Putamen (tissue), 1 donor: ENCODE measurements at regions not wholly inside any gene's neighbourhood (a gene's known extent, or its start where the extent isn't known, plus 50 kb on each side); places are given as distances from the start of the nearest gene placed in this dataset.
"Not testable (repeated sequence)": the region's sequence is repeated elsewhere in the genome, so short reads cannot be mapped to it uniquely, and the experiment has no call there.

Experiments used
- DNase-seq: peaks from one replicate; pipeline ENCODE4 v3.0.0-alpha.2; 2016; ENCODE audit warnings: low spot score

GRCh38 chr3:144023543-144023942 lies 51.9 kb downstream of the DIPK2A start:
- not testable (repeated sequence) for DNase-seq

GRCh38 chr3:144028798-144029411 lies 57.3 kb downstream of the DIPK2A start:
- no peak for DNase-seq

DNA sequence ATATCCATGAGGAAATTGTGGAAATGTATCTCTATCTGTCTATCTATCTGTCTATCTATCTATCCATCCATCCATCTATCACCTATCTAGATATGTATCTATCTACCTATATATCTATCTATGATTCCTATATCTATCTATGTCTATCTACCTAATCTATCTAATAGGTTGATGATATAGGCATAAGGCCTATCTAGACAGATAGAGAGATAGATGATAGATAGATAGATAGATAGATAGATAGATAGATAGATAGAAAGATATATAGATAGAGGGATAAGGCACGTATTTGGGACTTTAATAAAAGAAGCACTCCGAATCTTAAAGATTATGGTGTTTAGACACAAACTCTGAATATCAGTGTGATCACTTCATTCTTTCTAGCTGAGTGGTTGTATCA lies 58.1 kb downstream of the DIPK2A start:
- DNase-seq = no peak

DNA sequence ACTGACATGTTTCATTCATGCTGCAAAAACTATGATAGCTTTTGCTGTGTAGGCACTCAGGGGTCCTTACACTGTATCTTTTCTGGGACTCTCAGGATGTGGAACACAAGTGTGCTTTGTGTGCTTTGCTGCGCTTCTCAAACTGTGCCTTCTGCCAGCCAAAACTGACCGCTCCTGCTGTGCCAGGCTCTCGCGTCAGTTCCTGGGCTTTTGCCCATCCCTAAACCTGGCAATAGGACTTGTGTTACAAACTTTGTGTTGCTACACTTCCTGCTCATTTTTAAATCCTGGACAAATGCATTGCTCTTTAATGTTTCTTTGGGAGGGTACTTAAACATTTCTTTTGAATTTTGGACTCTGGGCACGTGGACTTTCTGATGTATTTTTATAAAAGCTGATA lies 60.3 kb downstream of the DIPK2A start:
- peak; percentile 96 for DNase-seq

DNA sequence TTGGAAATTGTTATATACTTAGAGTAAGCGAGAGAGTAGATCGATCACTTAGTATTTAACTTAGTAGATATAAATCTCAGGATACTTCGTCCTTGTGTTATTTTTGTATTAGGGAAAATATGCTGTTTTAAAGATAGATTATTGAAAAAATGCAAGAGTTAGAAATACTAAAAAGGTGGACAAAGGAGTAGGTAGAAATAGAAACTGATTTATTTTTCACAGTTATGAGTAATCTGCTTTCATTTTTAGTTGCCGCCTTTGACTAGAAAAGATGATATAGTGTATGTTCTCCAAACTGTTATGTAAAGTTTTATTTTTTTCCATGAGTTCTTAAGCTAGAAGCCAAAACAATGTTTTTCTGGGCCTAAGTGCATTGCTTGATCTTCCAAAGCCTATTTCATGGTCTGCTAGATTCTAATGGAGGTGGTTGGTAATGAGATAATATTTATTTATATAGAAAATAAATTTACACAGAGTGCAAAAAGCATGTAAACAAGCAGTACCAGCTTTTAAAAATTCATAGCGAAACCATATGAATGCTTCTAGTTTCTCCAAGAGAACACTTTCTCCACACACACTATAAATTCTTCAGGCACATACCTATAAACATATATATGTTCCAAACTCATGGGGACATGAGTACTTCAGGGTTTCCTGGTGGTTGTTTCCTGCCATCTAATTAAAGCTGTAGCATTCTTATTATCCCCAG lies 61.1 kb downstream of the DIPK2A start:
- DNase-seq = peak; percentile 26

DNA sequence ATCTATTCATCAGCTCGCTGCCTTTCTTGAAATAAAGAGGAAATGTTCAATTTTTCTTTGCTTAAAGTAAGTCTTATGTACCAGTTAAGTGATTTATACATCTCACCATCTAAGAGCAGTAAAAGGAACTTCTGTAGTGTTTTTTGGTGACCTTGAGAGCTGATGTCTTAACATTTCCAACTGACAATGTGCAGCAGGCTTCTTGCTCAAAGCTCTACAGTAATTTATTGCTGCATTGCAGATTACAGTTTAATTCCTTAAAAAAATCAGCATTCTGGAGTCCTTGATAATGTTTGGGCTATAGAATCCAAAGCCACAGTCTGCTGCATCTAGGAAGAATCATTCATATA lies 61.6 kb downstream of the DIPK2A start:
- DNase-seq = peak; percentile 26

DNA sequence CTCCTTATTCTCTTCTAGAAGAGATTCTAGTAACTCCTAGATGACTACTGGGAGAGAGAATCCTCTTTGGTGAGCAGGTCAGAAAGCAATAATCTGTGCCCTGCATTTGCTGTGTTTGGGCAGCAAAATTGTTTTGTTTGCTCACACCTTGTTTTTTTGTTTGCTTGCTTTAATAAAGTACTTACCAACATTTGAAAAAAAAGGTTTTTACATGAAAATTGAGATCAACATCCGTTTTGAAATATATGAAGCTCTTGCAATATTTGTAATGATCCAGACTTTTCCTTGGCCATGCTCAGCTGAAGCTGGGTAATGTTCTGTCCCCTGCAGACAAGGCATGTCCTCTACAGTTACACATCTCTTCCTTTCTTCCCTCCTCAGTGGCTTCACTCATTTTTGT lies 62.2 kb downstream of the DIPK2A start:
- DNase-seq = no peak

DNA sequence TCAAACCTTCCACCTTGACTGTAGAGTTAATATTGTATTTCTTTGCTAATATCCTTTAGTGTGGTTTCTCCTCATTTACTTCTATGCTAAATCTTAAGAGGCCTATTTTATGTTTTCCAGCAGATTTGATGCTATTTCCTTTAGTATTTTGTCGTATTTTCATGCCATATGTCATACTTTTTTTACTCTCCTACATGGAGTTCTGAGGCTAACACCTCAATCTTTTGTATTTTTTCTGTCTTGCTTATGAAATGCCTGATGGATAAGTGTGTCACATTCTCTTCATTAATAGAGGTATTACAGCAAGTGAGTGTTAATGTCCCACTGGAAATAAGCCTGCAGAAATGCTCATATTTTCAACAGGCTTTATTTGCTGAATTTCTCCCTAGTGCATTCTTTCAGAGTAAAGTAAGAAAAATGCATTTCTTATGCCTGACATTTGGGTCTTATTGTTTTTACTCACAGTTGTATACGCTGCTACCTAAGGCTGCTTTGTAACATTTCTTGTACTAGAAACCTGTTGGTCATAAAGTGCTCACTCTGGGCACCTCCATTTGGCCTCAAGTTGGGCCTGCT lies 63.2 kb downstream of the DIPK2A start:
- no peak for DNase-seq

- no peak for DNase-seq
These were observed 64.9 kb downstream of the DIPK2A start for GRCh38 chr3:144036498-144036897.

DNA sequence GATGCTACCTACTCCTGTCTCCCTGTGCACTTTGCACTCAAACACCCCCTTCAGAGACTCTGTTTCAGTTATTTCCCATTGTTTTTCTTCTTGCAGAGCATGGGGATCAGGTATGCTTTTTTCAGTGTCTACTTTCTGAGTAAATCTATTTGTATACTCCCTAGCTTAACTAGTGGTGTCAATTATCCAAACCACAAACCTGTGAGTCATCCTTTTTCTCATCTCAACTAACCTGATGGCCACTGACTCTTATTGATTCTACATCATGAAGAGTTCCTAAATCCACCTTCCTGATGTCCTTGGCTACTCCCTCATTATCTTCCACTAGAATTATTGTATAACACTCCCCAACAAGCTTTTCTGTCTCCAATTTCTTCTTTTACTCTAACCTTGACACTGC lies 68.0 kb downstream of the DIPK2A start:
- no peak for DNase-seq

GRCh38 chr3:144041960-144042556 lies 70.4 kb downstream of the DIPK2A start:
- DNase-seq = no peak

GRCh38 chr3:144045766-144046165 lies 74.1 kb downstream of the DIPK2A start:
- no peak for DNase-seq

GRCh38 chr3:144049374-144049773 lies 77.8 kb downstream of the DIPK2A start:
- no peak for DNase-seq

- no peak for DNase-seq
These were observed 79.6 kb downstream of the DIPK2A start for GRCh38 chr3:144051211-144051610.

- no peak for DNase-seq
These were observed 80.7 kb downstream of the DIPK2A start for GRCh38 chr3:144052275-144052674.

- no peak for DNase-seq
These were observed 81.5 kb downstream of the DIPK2A start for GRCh38 chr3:144053121-144053520.

DNA sequence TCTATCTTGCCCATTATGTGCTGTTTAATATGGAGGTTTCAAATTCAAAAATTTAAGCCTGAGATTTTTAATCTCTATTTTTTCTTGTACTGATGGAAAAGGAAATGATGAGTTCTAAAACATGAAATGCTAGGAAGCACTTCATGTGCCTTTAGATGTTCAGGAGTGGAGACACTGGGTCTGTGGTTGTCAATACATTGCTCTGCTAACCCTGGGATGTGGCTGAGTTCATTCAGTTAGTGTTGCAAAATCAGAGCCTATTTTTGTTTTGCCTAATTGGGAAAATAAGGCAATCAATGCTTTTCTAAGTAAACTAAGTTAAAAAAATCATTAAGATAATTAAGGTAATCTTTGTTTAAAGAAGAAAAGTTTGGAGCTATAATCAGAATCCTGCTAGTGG lies 83.1 kb downstream of the DIPK2A start:
- DNase-seq = no peak

DNA sequence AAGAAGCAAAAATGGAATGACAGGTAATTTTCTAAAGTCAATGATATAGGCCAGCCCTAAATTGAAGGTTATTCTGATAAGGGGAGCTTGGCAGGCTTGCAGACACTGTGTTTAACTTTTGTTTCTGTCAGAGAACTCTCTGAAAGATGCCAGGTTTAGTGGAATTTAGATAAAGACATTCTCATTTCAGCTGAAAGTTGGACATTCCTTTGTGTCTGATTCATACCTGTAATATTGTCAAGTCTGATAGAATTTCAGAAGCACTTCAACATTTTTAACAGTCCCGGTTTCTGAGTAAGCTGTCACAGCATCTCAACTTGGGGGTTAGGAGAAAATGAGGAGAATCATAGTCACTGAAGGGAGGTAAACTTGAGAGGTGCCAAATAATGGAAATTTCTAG lies 84.0 kb downstream of the DIPK2A start:
- no peak for DNase-seq

DNA sequence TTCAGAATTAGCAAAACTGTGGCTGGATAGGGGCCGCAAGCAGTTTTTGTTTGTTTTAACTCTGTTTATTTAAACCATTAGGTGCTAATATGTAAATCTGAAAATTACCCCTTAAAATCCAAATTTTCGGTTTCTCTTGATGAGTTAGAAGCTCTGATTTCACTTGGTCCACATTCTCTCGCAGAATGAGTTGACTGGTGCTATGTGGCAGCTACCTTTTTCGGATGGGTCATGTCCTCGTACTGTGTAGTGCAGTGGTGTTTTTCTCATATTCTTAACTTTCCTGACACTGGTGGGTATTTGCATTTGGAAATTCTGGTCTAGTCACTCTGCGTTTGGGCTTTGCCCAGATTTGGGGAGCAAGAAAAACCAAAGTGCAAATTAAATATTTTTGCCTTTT lies 87.1 kb downstream of the DIPK2A start:
- no peak for DNase-seq

DNA sequence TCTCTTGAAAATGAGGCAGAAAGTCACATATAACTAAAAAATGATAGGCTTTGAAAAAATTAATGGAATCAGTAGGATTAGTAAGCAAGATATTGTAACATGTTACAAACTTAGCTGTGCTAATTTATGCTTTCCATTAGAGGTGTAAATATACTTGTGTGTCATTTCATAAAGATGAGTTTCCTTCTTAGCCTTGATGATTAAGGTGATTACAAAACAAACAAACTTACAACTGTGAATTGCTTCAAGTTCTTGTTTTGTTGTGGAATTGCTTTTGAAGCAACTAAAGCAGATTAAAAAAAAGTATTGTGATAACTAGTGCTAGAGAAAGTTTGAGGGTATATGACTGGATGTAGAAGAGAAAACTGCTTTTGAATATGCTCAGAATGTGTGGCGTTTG lies 87.9 kb downstream of the DIPK2A start:
- no peak for DNase-seq

DNA sequence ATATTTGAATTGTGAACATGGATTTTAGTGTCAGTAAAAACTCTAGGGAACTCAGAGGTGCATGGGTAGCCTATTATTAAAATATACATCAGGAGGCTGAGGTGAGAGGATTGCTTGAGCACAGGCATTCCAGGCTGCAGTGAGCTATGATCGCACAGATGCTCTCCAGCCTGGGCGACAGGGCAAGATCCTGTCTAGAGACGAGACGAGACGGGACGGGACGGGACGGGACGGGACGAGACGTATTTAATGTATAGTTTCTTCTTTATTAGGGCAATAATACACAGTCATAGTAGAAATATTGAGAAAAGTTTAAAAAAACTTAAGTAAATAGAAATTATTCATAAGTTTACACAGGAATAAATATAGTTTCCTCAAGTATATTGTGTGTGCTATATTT lies 89.3 kb downstream of the DIPK2A start:
- no peak for DNase-seq

GRCh38 chr3:144063306-144063705 lies 91.7 kb downstream of the DIPK2A start:
- DNase-seq = no peak

GRCh38 chr3:144067059-144067458 lies 95.4 kb downstream of the DIPK2A start:
- DNase-seq = no peak
